H1 (cell line): ENCODE measurements at regions not wholly inside any gene's neighbourhood (a gene's known extent, or its start where the extent isn't known, plus 50 kb on each side); places are given as distances from the start of the nearest gene placed in this dataset.

Source experiments
- CHD2 ChIP-seq: IDR thresholded peaks from 2 replicates; pipeline ENCODE4 v1.6.1; 2012; ENCODE audit warnings: low read length, improper control_type of control experiment
- EP300 ChIP-seq, 2 experiments: IDR thresholded peaks; 1 replicate in 1 of 2; 2 replicates in 1 of 2; pipeline ENCODE4 v1.6.1; 2011 to 2012; ENCODE audit warnings: low read depth in 2 of 2, low read length in 2 of 2, mild to moderate bottlenecking in 2 of 2, borderline replicate concordance in 1 of 2, inconsistent platforms in 1 of 2, moderate library complexity in 1 of 2
- EZH2 ChIP-seq: fragments of 200-600 bp; sonication (generic); IDR thresholded peaks from 2 replicates; pipeline ENCODE4 v1.7.1; 2012; ENCODE audit warnings: low read depth, mild to moderate bottlenecking, moderate library complexity, low read length, inconsistent platforms; ENCODE audit not compliant: severe bottlenecking
- KDM1A ChIP-seq: fragments of 200-600, 300-600 bp; sonication (generic); IDR thresholded peaks from 2 replicates; pipeline ENCODE4 v1.7.1; 2016; ENCODE audit warnings: mild to moderate bottlenecking, low read length, borderline replicate concordance
- NRF1 ChIP-seq: IDR thresholded peaks from 2 replicates; pipeline ENCODE4 v1.6.1; 2011; ENCODE audit warnings: mild to moderate bottlenecking, low read depth, low read length, improper control_type of control experiment
- RFX5 ChIP-seq: IDR thresholded peaks from 2 replicates; pipeline ENCODE4 v1.6.1; 2011; ENCODE audit warnings: low read depth, low read length, improper control_type of control experiment, borderline replicate concordance
- RNF2 ChIP-seq: fragments of 200-900, 300-1000 bp; sonication (generic); IDR thresholded peaks from 2 replicates; pipeline ENCODE4 v1.7.1; 2016; ENCODE audit warnings: borderline replicate concordance, low read depth, mild to moderate bottlenecking, antibody characterized with exemption, low read length; ENCODE audit not compliant: poor library complexity, severe bottlenecking; ENCODE audit errors: missing control alignments
- SIN3A ChIP-seq, 2 experiments: IDR thresholded peaks in 1 of 2; conservative IDR thresholded peaks in 1 of 2; 2 replicates each; pipeline ENCODE4 v1.6.1; 2011 to 2012; ENCODE audit warnings: low read length in 2 of 2, improper control_type of control experiment in 1 of 2, low read depth in 1 of 2, mild to moderate bottlenecking in 1 of 2
- SIX5 ChIP-seq: IDR thresholded peaks from 2 replicates; pipeline ENCODE4 v1.6.1; 2011; ENCODE audit warnings: mild to moderate bottlenecking, low read depth, low read length
- USF2 ChIP-seq: IDR thresholded peaks from 2 replicates; pipeline ENCODE4 v1.6.1; 2011; ENCODE audit warnings: low read length, improper control_type of control experiment
- TF ChIP-seq, protein P1 (sequence below), 3 experiments: IDR thresholded peaks; 1 replicate in 2 of 3; 2 replicates in 1 of 3; pipeline versions ENCODE4 v1.5.1 to v1.6.1; 2011; ENCODE audit warnings: low read length in 3 of 3, mild to moderate bottlenecking in 3 of 3, inconsistent platforms in 2 of 3, low read depth in 1 of 3, moderate library complexity in 1 of 3; ENCODE audit not compliant: insufficient read depth in 1 of 3; ENCODE audit errors: control extremely low read depth in 1 of 3

- TF ChIP-seq KDM1A (no peak), EZH2 (no peak), EP300 (IDR thresholded peaks at IDR 0.05; ENCODE audit: borderline replicate concordance in 1 of 2, low read depth in 2 of 2, low read length in 2 of 2) (no peak), NRF1 (no peak), SIX5 (no peak), USF2 (no peak), RFX5 (no peak), RNF2 (no peak), SIN3A (conservative IDR thresholded peaks at IDR 0.05 in 1 of 2, IDR thresholded peaks at IDR 0.05 in 1 of 2; ENCODE audit: low read depth in 1 of 2, low read length in 2 of 2) (no peak), CHD2 (no peak)
- TF ChIP-seq, protein P1, sequence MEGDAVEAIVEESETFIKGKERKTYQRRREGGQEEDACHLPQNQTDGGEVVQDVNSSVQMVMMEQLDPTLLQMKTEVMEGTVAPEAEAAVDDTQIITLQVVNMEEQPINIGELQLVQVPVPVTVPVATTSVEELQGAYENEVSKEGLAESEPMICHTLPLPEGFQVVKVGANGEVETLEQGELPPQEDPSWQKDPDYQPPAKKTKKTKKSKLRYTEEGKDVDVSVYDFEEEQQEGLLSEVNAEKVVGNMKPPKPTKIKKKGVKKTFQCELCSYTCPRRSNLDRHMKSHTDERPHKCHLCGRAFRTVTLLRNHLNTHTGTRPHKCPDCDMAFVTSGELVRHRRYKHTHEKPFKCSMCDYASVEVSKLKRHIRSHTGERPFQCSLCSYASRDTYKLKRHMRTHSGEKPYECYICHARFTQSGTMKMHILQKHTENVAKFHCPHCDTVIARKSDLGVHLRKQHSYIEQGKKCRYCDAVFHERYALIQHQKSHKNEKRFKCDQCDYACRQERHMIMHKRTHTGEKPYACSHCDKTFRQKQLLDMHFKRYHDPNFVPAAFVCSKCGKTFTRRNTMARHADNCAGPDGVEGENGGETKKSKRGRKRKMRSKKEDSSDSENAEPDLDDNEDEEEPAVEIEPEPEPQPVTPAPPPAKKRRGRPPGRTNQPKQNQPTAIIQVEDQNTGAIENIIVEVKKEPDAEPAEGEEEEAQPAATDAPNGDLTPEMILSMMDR (IDR thresholded peaks at IDR 0.05; ENCODE audit: control extremely low read depth in 1 of 3, insufficient read depth in 1 of 3, low read depth in 1 of 3, low read length in 3 of 3): no peak
Measured at GRCh38 chr1:169051171-169051570, 55.3 kb upstream of the ATP1B1 start.
